Mesothelial cell of epicardium (in vitro differentiated cells): ENCODE measurements at regions not wholly inside any gene's neighbourhood (a gene's known extent, or its start where the extent isn't known, plus 50 kb on each side); places are given as distances from the start of the nearest gene placed in this dataset.

Experiments
- DNase-seq, 2 experiments: peaks; one replicate each; pipeline ENCODE4 v3.0.0; 2021; ENCODE audit warnings: low spot score in 2 of 2; ENCODE audit not compliant: unreplicated experiment in 2 of 2
- H3K27ac Mint-ChIP-seq: 2 replicates; pipeline ENCODE4 v1.8.0; 2021; ENCODE audit warnings: mixed read lengths
- H3K27me3 Mint-ChIP-seq: 2 replicates; pipeline ENCODE4 v1.8.0; 2021; ENCODE audit warnings: low read depth, mixed read lengths
- H3K36me3 Mint-ChIP-seq: 2 replicates; pipeline ENCODE4 v1.8.0; 2021; ENCODE audit warnings: mixed read lengths
- H3K4me1 Mint-ChIP-seq: 2 replicates; pipeline ENCODE4 v1.8.0; 2021; ENCODE audit warnings: mixed read lengths
- H3K4me3 Mint-ChIP-seq: 2 replicates; pipeline ENCODE4 v1.8.0; 2021; ENCODE audit warnings: mild to moderate bottlenecking, moderate library complexity, mixed read lengths
- H3K9me3 Mint-ChIP-seq: 2 replicates; pipeline ENCODE4 v1.8.0; 2021; ENCODE audit warnings: mixed read lengths
- CTCF ChIP-seq: fragments of 200-600 bp; sonication (generic); IDR thresholded peaks from one replicate; pipeline ENCODE4 v1.5.0; 2021; ENCODE audit warnings: antibody characterized with exemption; ENCODE audit not compliant: unreplicated experiment

GRCh38 chr7:149622444-149623210 lies 125.0 kb upstream of the ZNF746 start:
- peaks cover 35% of the 10 kb centered on the region for H3K4me1 Mint-ChIP-seq
- no peaks in the 10 kb centered on the region for H3K27me3 Mint-ChIP-seq
- no peak for TF ChIP-seq CTCF
- no peak for DNase-seq
- H3K36me3 Mint-ChIP-seq: peaks cover 18% of the 10 kb centered on the region
- no peaks in the 10 kb centered on the region for H3K9me3 Mint-ChIP-seq
- H3K27ac Mint-ChIP-seq: peak overlapping the region; percentile 94
- peak overlapping the region; percentile 97 for H3K4me3 Mint-ChIP-seq

- H3K27me3 Mint-ChIP-seq: no peaks in the 10 kb centered on the region
- H3K4me1 Mint-ChIP-seq: peaks cover 35% of the 10 kb centered on the region
- H3K4me3 Mint-ChIP-seq: no peak overlapping the region
- peaks cover 26% of the 10 kb centered on the region for H3K36me3 Mint-ChIP-seq
- no peaks in the 10 kb centered on the region for H3K9me3 Mint-ChIP-seq
- H3K27ac Mint-ChIP-seq: no peak overlapping the region
- TF ChIP-seq CTCF: no peak
- DNase-seq: no peak
Observed at GRCh38 chr7:149621776-149622175, 124.2 kb upstream of the ZNF746 start.

- Mint-ChIP-seq H3K4me1 (peaks cover 28% of the 10 kb centered on the region), H3K9me3 (no peaks in the 10 kb centered on the region), H3K27me3 (no peaks in the 10 kb centered on the region), H3K4me3 (no peak overlapping the region), H3K36me3 (peaks cover 33% of the 10 kb centered on the region), H3K27ac (no peak overlapping the region)
- DNase-seq: no peak
- TF ChIP-seq CTCF: no peak
Observed at GRCh38 chr7:149620961-149621360, 123.4 kb upstream of the ZNF746 start.

- H3K36me3 Mint-ChIP-seq: peaks cover 66% of the 10 kb centered on the region
- peaks cover 2% of the 10 kb centered on the region for H3K4me1 Mint-ChIP-seq
- H3K27ac Mint-ChIP-seq: no peak overlapping the region
- no peaks in the 10 kb centered on the region for H3K9me3 Mint-ChIP-seq
- H3K27me3 Mint-ChIP-seq: no peaks in the 10 kb centered on the region
- H3K4me3 Mint-ChIP-seq: no peak overlapping the region
- DNase-seq: no peak
- TF ChIP-seq CTCF: no peak
Observed at GRCh38 chr7:149616898-149617297, 119.3 kb upstream of the ZNF746 start.

- DNase-seq: no peak
- H3K4me3 Mint-ChIP-seq: no peak overlapping the region
- TF ChIP-seq CTCF: no peak
- no peaks in the 10 kb centered on the region for H3K4me1 Mint-ChIP-seq
- H3K9me3 Mint-ChIP-seq: no peaks in the 10 kb centered on the region
- no peak overlapping the region for H3K27ac Mint-ChIP-seq
- no peaks in the 10 kb centered on the region for H3K27me3 Mint-ChIP-seq
- H3K36me3 Mint-ChIP-seq: peaks cover 67% of the 10 kb centered on the region
Observed at GRCh38 chr7:149615690-149616270, 118.2 kb upstream of the ZNF746 start.
